ENCODE measurements at regions not wholly inside any gene's neighbourhood (a gene's known extent, or its start where the extent isn't known, plus 50 kb on each side); places are given as distances from the start of the nearest gene placed in this dataset.
"Not testable (repeated sequence)": the region's sequence is repeated elsewhere in the genome, so short reads cannot be mapped to it uniquely, and the experiment has no call there.

- Histone ChIP-seq H3K27me3 (ENCODE audit: control insufficient read depth in 2 of 2, insufficient read depth in 2 of 2, low read length in 2 of 2) (no peaks in the 10 kb centered on the region), H3K4me1 (replicated peaks in 1 of 2; ENCODE audit: control insufficient read depth in 2 of 2, insufficient read depth in 2 of 2, low read length in 2 of 2) (no peaks in the 10 kb centered on the region), H3K9me3 (replicated peaks; ENCODE audit: control insufficient read depth, insufficient read depth, low read depth, low read length) (0 out of 2 replicates have a peak, but pooled peaks cover 2% of the 10 kb centered on the region), H3K4me3 (no peak overlapping the region), H3K9me1 (ENCODE audit: control insufficient read depth, insufficient read depth, low read length) (no peaks in the 10 kb centered on the region), H3K36me3 (ENCODE audit: control insufficient read depth, insufficient read depth, low read length) (no peaks in the 10 kb centered on the region), H3K27ac (ENCODE audit: extremely low read depth, low read depth, low read length) (no peak overlapping the region), H3K79me2 (ENCODE audit: control insufficient read depth, insufficient read depth, low read length) (no peaks in the 10 kb centered on the region), H3K9ac (ENCODE audit: insufficient read depth in 1 of 2, low read depth in 2 of 2, low read length in 2 of 2) (no peak overlapping the region), H3K4me2 (ENCODE audit: insufficient read depth, low read length) (no peak overlapping the region), H2AFZ (ENCODE audit: low read depth, low read length) (no peak overlapping the region), H4K20me1 (replicated peaks; ENCODE audit: control insufficient read depth, insufficient read depth, low read length) (no peaks in the 10 kb centered on the region)
- CTCF ChIA-PET (ENCODE audit: low intra/inter-chr PET ratio): no interaction called here
- no peak for FAIRE-seq
- no peak for DNase-seq (ENCODE audit: extremely low read depth in 1 of 4, low spot score in 3 of 4)
- TF ChIP-seq ZNF444 (CRISPR knock-in tag; IDR thresholded peaks at IDR 0.05) (no peak), ZNF134 (CRISPR knock-in tag; conservative IDR thresholded peaks at IDR 0.05) (peak; percentile 73), CBFA2T3 (IDR thresholded peaks at IDR 0.05) (no peak)
- intact Hi-C loops (cut with micrococcal nuclease) (no loop called here), in situ Hi-C loops (cut with MboI) (no loop called here)
- BruUV-seq (replicated peaks): no TSS peak
- POLR2A ChIA-PET: no interaction called here
- ATAC-seq: no peak
- 2% methylated on average over 2 of the region's 2 CpGs for WGBS (ENCODE audit: insufficient coverage, low coverage, missing lambda C conversion rate)
These were observed 1008.6 kb upstream of the ADAMTS5 start for GRCh38 chr21:27975514-27975913.

GRCh38 chr21:27974152-27974551 is 1007.3 kb upstream of the ADAMTS5 start:
- WGBS (ENCODE audit: insufficient coverage, low coverage, missing lambda C conversion rate): 4% methylated on average over 1 of the region's 1 CpG
- H3K4me3 ChIP-seq; POLR2A ChIA-PET; intact Hi-C loops (cut with micrococcal nuclease); DNase-seq (ENCODE audit: extremely low read depth in 1 of 4, low spot score in 3 of 4); H3K9me3 ChIP-seq (replicated peaks; ENCODE audit: control insufficient read depth, insufficient read depth, low read depth, low read length); ATAC-seq; FAIRE-seq; H3K79me2 ChIP-seq (ENCODE audit: control insufficient read depth, insufficient read depth, low read length); BruUV-seq (replicated peaks); H4K20me1 ChIP-seq (replicated peaks; ENCODE audit: control insufficient read depth, insufficient read depth, low read length); H3K9me1 ChIP-seq (ENCODE audit: control insufficient read depth, insufficient read depth, low read length); H3K4me1 ChIP-seq (replicated peaks in 1 of 2; ENCODE audit: control insufficient read depth in 2 of 2, insufficient read depth in 2 of 2, low read length in 2 of 2); H3K36me3 ChIP-seq (ENCODE audit: control insufficient read depth, insufficient read depth, low read length); H2AFZ ChIP-seq (ENCODE audit: low read depth, low read length); CTCF ChIA-PET (ENCODE audit: low intra/inter-chr PET ratio); in situ Hi-C loops (cut with MboI); H3K27ac ChIP-seq (ENCODE audit: extremely low read depth, low read depth, low read length); H3K27me3 ChIP-seq (ENCODE audit: control insufficient read depth in 2 of 2, insufficient read depth in 2 of 2, low read length in 2 of 2); H3K4me2 ChIP-seq (ENCODE audit: insufficient read depth, low read length); H3K9ac ChIP-seq (ENCODE audit: insufficient read depth in 1 of 2, low read depth in 2 of 2, low read length in 2 of 2): not testable (repeated sequence)

GRCh38 chr21:27968240-27968639 is 1001.4 kb upstream of the ADAMTS5 start:
- in situ Hi-C loops (cut with MboI); H3K4me3 ChIP-seq; H3K27ac ChIP-seq (ENCODE audit: extremely low read depth, low read depth, low read length); H3K4me1 ChIP-seq (replicated peaks in 1 of 2; ENCODE audit: control insufficient read depth in 2 of 2, insufficient read depth in 2 of 2, low read length in 2 of 2); H3K9me3 ChIP-seq (replicated peaks; ENCODE audit: control insufficient read depth, insufficient read depth, low read depth, low read length); POLR2A ChIA-PET; H3K9ac ChIP-seq (ENCODE audit: insufficient read depth in 1 of 2, low read depth in 2 of 2, low read length in 2 of 2); intact Hi-C loops (cut with micrococcal nuclease); H3K79me2 ChIP-seq (ENCODE audit: control insufficient read depth, insufficient read depth, low read length); H2AFZ ChIP-seq (ENCODE audit: low read depth, low read length); FAIRE-seq; H3K4me2 ChIP-seq (ENCODE audit: insufficient read depth, low read length); H3K36me3 ChIP-seq (ENCODE audit: control insufficient read depth, insufficient read depth, low read length); H3K27me3 ChIP-seq (ENCODE audit: control insufficient read depth in 2 of 2, insufficient read depth in 2 of 2, low read length in 2 of 2); BruUV-seq (replicated peaks); H4K20me1 ChIP-seq (replicated peaks; ENCODE audit: control insufficient read depth, insufficient read depth, low read length); CTCF ChIA-PET (ENCODE audit: low intra/inter-chr PET ratio); H3K9me1 ChIP-seq (ENCODE audit: control insufficient read depth, insufficient read depth, low read length); ATAC-seq; DNase-seq (ENCODE audit: extremely low read depth in 1 of 4, low spot score in 3 of 4): not testable (repeated sequence)
